AG04450 (cell line): ENCODE measurements at regions not wholly inside any gene's neighbourhood (a gene's known extent, or its start where the extent isn't known, plus 50 kb on each side); places are given as distances from the start of the nearest gene placed in this dataset.

ENCODE experiments used
- CTCF ChIA-PET: fragments of 300-600, 350-600 bp; formaldehyde crosslinking; extraction: SDS; loops from one replicate; lab custom pipeline; 2022; ENCODE audit warnings: antibody characterized with exemption, inconsistent platforms; lab: Charles Lee
- POLR2A ChIA-PET: fragments of 350-600 bp; formaldehyde crosslinking; extraction: SDS; loops from one replicate; lab custom pipeline; 2021; ENCODE audit warnings: antibody characterized with exemption, inconsistent platforms; lab: Yijun Ruan, JAX
- DNase-seq: peaks from one replicate; pipeline ENCODE4 v3.0.0-alpha.2; 2011; ENCODE audit warnings: low read depth, low spot score
- H3K27ac ChIP-seq: one replicate; pipeline ENCODE4 v1.5.1; 2012; ENCODE audit warnings: low read depth, low read length, control low read depth
- H3K27me3 ChIP-seq: one replicate; pipeline ENCODE4 v1.6.0; 2012; ENCODE audit warnings: low read length; ENCODE audit not compliant: control insufficient read depth, insufficient read depth
- H3K4me3 ChIP-seq: 2 replicates; pipeline ENCODE4 v1.5.1; 2011; ENCODE audit warnings: mild to moderate bottlenecking, low read depth, low read length, control low read depth
- H3K9me3 ChIP-seq: 2 replicates; pipeline ENCODE4 v1.5.1; 2012; ENCODE audit warnings: low read length; ENCODE audit not compliant: control insufficient read depth, insufficient read depth
- CTCF ChIP-seq: IDR thresholded peaks from 2 replicates; pipeline ENCODE4 v1.5.1; 2011; ENCODE audit warnings: low read depth, low read length, control low read depth, inconsistent platforms

- Histone ChIP-seq H3K9me3 (peaks cover 36% of the 10 kb centered on the region), H3K27ac (no peak overlapping the region), H3K27me3 (no peaks in the 10 kb centered on the region), H3K4me3 (no peak overlapping the region)
- TF ChIP-seq CTCF = no peak
- ChIA-PET CTCF (no interaction called here), POLR2A (no interaction called here)
- DNase-seq = no peak
Observed at GRCh38 chr7:153258686-153259085, 499.1 kb downstream of the ACTR3B start.

- POLR2A ChIA-PET = no interaction called here
- no peak for DNase-seq
- H3K27me3 ChIP-seq = no peaks in the 10 kb centered on the region
- H3K9me3 ChIP-seq = peaks cover 2% of the 10 kb centered on the region
- CTCF ChIA-PET = no interaction called here
- H3K4me3 ChIP-seq = no peak overlapping the region
- TF ChIP-seq CTCF = no peak
- no peak overlapping the region for H3K27ac ChIP-seq
Observed at GRCh38 chr7:153276394-153276793, 516.8 kb downstream of the ACTR3B start.

GRCh38 chr7:153286763-153287162, 527.2 kb downstream of the ACTR3B start:
- ChIA-PET POLR2A (no interaction called here), CTCF (no interaction called here)
- H3K27me3 ChIP-seq = no peaks in the 10 kb centered on the region
- no peak overlapping the region for H3K27ac ChIP-seq
- no peak for DNase-seq
- H3K4me3 ChIP-seq = no peak overlapping the region
- peaks cover 20% of the 10 kb centered on the region for H3K9me3 ChIP-seq
- TF ChIP-seq CTCF = no peak

- peaks cover 23% of the 10 kb centered on the region for H3K9me3 ChIP-seq
- H3K27ac ChIP-seq = no peak overlapping the region
- TF ChIP-seq CTCF = no peak
- CTCF ChIA-PET = no interaction called here
- POLR2A ChIA-PET = no interaction called here
- no peak for DNase-seq
- H3K4me3 ChIP-seq = no peak overlapping the region
- H3K27me3 ChIP-seq = no peaks in the 10 kb centered on the region
Observed at GRCh38 chr7:153290066-153290465, 530.5 kb downstream of the ACTR3B start.

- Histone ChIP-seq H3K9me3 (peaks cover 19% of the 10 kb centered on the region), H3K27me3 (no peaks in the 10 kb centered on the region), H3K27ac (no peak overlapping the region), H3K4me3 (no peak overlapping the region)
- DNase-seq = no peak
- TF ChIP-seq CTCF = no peak
- ChIA-PET POLR2A (no interaction called here), CTCF (no interaction called here)
Observed at GRCh38 chr7:153297141-153297540, 537.6 kb downstream of the ACTR3B start.
